HFF-Myc (cell line): ENCODE measurements at regions not wholly inside any gene's neighbourhood (a gene's known extent, or its start where the extent isn't known, plus 50 kb on each side); places are given as distances from the start of the nearest gene placed in this dataset.

ENCODE experiments used
- DNase-seq: peaks from one replicate; pipeline ENCODE4 v3.0.0-alpha.2; 2011; ENCODE audit warnings: low read depth; ENCODE audit errors: extremely low read depth
- H3K4me3 ChIP-seq: replicated peaks from 2 replicates; pipeline ENCODE4 v1.5.1; 2011; ENCODE audit warnings: low read depth, mild to moderate bottlenecking, control low read depth, low read length
- TF ChIP-seq, protein P1 (sequence below): IDR thresholded peaks from 2 replicates; pipeline ENCODE4 v1.5.1; 2012; ENCODE audit warnings: mild to moderate bottlenecking, low read depth, low read length, control low read depth; ENCODE audit errors: missing control alignments

GRCh38 chr16:50497592-50497991 lies 50.6 kb upstream of the NKD1 start:
- no peak for DNase-seq
- no peak overlapping the region for H3K4me3 ChIP-seq
- TF ChIP-seq, protein P1, sequence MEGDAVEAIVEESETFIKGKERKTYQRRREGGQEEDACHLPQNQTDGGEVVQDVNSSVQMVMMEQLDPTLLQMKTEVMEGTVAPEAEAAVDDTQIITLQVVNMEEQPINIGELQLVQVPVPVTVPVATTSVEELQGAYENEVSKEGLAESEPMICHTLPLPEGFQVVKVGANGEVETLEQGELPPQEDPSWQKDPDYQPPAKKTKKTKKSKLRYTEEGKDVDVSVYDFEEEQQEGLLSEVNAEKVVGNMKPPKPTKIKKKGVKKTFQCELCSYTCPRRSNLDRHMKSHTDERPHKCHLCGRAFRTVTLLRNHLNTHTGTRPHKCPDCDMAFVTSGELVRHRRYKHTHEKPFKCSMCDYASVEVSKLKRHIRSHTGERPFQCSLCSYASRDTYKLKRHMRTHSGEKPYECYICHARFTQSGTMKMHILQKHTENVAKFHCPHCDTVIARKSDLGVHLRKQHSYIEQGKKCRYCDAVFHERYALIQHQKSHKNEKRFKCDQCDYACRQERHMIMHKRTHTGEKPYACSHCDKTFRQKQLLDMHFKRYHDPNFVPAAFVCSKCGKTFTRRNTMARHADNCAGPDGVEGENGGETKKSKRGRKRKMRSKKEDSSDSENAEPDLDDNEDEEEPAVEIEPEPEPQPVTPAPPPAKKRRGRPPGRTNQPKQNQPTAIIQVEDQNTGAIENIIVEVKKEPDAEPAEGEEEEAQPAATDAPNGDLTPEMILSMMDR = no peak

- no peak overlapping the region for H3K4me3 ChIP-seq
- TF ChIP-seq, protein P1 = no peak
- no peak for DNase-seq
Observed at GRCh38 chr16:50496990-50497389, 51.2 kb upstream of the NKD1 start.

GRCh38 chr16:50495673-50496072 lies 52.5 kb upstream of the NKD1 start:
- TF ChIP-seq, protein P1 = no peak
- no peak for DNase-seq
- H3K4me3 ChIP-seq = no peak overlapping the region

- H3K4me3 ChIP-seq = no peak overlapping the region
- DNase-seq = no peak
- TF ChIP-seq, protein P1 = no peak
Observed at GRCh38 chr16:50494501-50495491, 53.4 kb upstream of the NKD1 start.

- TF ChIP-seq, protein P1 = no peak
- no peak for DNase-seq
- H3K4me3 ChIP-seq = no peak overlapping the region
Observed at GRCh38 chr16:50491516-50491915, 56.7 kb upstream of the NKD1 start.

- no peak overlapping the region for H3K4me3 ChIP-seq
- TF ChIP-seq, protein P1 = no peak
- no peak for DNase-seq
Observed at GRCh38 chr16:50490828-50491227, 57.4 kb upstream of the NKD1 start.
